Activated CD8-positive, alpha-beta T cell treated with anti-CD3 and anti-CD28 coated beads for 36 hours (primary cell): ENCODE measurements at regions not wholly inside any gene's neighbourhood (a gene's known extent, or its start where the extent isn't known, plus 50 kb on each side); places are given as distances from the start of the nearest gene placed in this dataset.

Experiments used
- ATAC-seq: fragments of 200-7000 bp; cut with Tn5 transposase; one replicate; pipeline ENCODE4 v1.10.0; 2021; ENCODE audit warnings: mild to moderate bottlenecking, moderate library complexity
- CTCF ChIA-PET: fragments of 350-600 bp; sonication (Branson Sonifier 250); formaldehyde crosslinking; loops from one replicate; lab custom pipeline; 2021; ENCODE audit warnings: antibody characterized with exemption; lab: Charles Lee
- POLR2A ChIA-PET: fragments of 350-600 bp; sonication (Branson Sonifier 250); formaldehyde crosslinking; loops from one replicate; lab custom pipeline; 2021; ENCODE audit warnings: antibody characterized with exemption; lab: Charles Lee
- DNase-seq: peaks from one replicate; pipeline ENCODE4 v3.0.0-alpha.2; 2020
- H3K27ac Mint-ChIP-seq: one replicate; pipeline ENCODE4 v1.8.0; 2021; ENCODE audit warnings: mild to moderate bottlenecking, mixed read lengths
- H3K27me3 Mint-ChIP-seq: one replicate; pipeline ENCODE4 v1.8.0; 2021; ENCODE audit warnings: mixed read lengths
- H3K36me3 Mint-ChIP-seq: one replicate; pipeline ENCODE4 v1.8.0; 2021; ENCODE audit warnings: low read depth, mixed read lengths
- H3K4me1 Mint-ChIP-seq: one replicate; pipeline ENCODE4 v1.8.0; 2021; ENCODE audit warnings: low read depth, mixed read lengths
- H3K4me3 Mint-ChIP-seq: one replicate; pipeline ENCODE4 v1.8.0; 2021; ENCODE audit warnings: mild to moderate bottlenecking, moderate library complexity, mixed read lengths
- H3K9me3 Mint-ChIP-seq: one replicate; pipeline ENCODE4 v1.8.0; 2021; ENCODE audit warnings: mixed read lengths
- CTCF ChIP-seq: fragments of 200-600 bp; IDR thresholded peaks from one replicate; pipeline ENCODE4 v1.8.0; 2022; ENCODE audit warnings: antibody characterized with exemption, mild to moderate bottlenecking
- intact Hi-C: fragments of 100-400 bp; cut with micrococcal nuclease; formaldehyde crosslinking; loops from one replicate; pipeline ENCODE4 v1.10.0; 2022

GRCh38 chr4:165548702-165549101, 169.9 kb downstream of the CPE start:
- no peak overlapping the region for H3K27ac Mint-ChIP-seq
- no peak for TF ChIP-seq CTCF
- H3K4me1 Mint-ChIP-seq, result peaks cover 2% of the 10 kb centered on the region
- no peak for ATAC-seq
- H3K27me3 Mint-ChIP-seq, result peaks cover 2% of the 10 kb centered on the region
- intact Hi-C loops, result no loop called here
- no peaks in the 10 kb centered on the region for H3K36me3 Mint-ChIP-seq
- H3K9me3 Mint-ChIP-seq, result no peaks in the 10 kb centered on the region
- no peak for DNase-seq
- H3K4me3 Mint-ChIP-seq, result no peak overlapping the region
- CTCF ChIA-PET, result interaction anchor here (1.5 to 3.1 kb wide), 2 partner anchors 12 to 55 kb away, joined by 3 to 10 read pairs; no protein-coding TSS in a partner anchor
- POLR2A ChIA-PET, result no interaction called here

- no peak for DNase-seq
- ChIA-PET POLR2A (no interaction called here), CTCF (no interaction called here)
- Mint-ChIP-seq H3K4me3 (no peak overlapping the region), H3K36me3 (no peaks in the 10 kb centered on the region), H3K27ac (no peak overlapping the region), H3K27me3 (peaks cover 2% of the 10 kb centered on the region), H3K9me3 (no peaks in the 10 kb centered on the region), H3K4me1 (no peaks in the 10 kb centered on the region)
- no peak for TF ChIP-seq CTCF
- intact Hi-C loops, result no loop called here
- no peak for ATAC-seq
These were observed 174.5 kb downstream of the CPE start for GRCh38 chr4:165553221-165553810.

- intact Hi-C loops, result no loop called here
- Mint-ChIP-seq H3K27ac (no peak overlapping the region), H3K36me3 (no peaks in the 10 kb centered on the region), H3K4me1 (no peaks in the 10 kb centered on the region), H3K9me3 (no peaks in the 10 kb centered on the region), H3K4me3 (no peak overlapping the region), H3K27me3 (peaks cover 2% of the 10 kb centered on the region)
- CTCF ChIA-PET, result no interaction called here
- no peak for TF ChIP-seq CTCF
- POLR2A ChIA-PET, result no interaction called here
- ATAC-seq (no peak), DNase-seq (no peak)
These were observed 176.5 kb downstream of the CPE start for GRCh38 chr4:165555302-165555701.

- ChIA-PET POLR2A (no interaction called here), CTCF (no interaction called here)
- no peak for ATAC-seq
- H3K27ac Mint-ChIP-seq, result no peak overlapping the region
- no peak for DNase-seq
- no peaks in the 10 kb centered on the region for H3K4me1 Mint-ChIP-seq
- no peaks in the 10 kb centered on the region for H3K9me3 Mint-ChIP-seq
- intact Hi-C loops, result no loop called here
- no peak for TF ChIP-seq CTCF
- H3K4me3 Mint-ChIP-seq, result no peak overlapping the region
- no peaks in the 10 kb centered on the region for H3K36me3 Mint-ChIP-seq
- no peaks in the 10 kb centered on the region for H3K27me3 Mint-ChIP-seq
These were observed 177.6 kb downstream of the CPE start for GRCh38 chr4:165556383-165556782.

- TF ChIP-seq CTCF, result no peak
- Mint-ChIP-seq H3K27ac (no peak overlapping the region), H3K4me3 (no peak overlapping the region), H3K9me3 (no peaks in the 10 kb centered on the region), H3K4me1 (no peaks in the 10 kb centered on the region), H3K27me3 (peaks cover 8% of the 10 kb centered on the region), H3K36me3 (no peaks in the 10 kb centered on the region)
- POLR2A ChIA-PET, result no interaction called here
- intact Hi-C loops, result no loop called here
- ATAC-seq (no peak), DNase-seq (no peak)
- CTCF ChIA-PET, result no interaction called here
These were observed 182.1 kb downstream of the CPE start for GRCh38 chr4:165560941-165561340.
